Retina (tissue), 1 donor: ENCODE measurements at regions not wholly inside any gene's neighbourhood (a gene's known extent, or its start where the extent isn't known, plus 50 kb on each side); places are given as distances from the start of the nearest gene placed in this dataset.
"Not testable (repeated sequence)": the region's sequence is repeated elsewhere in the genome, so short reads cannot be mapped to it uniquely, and the experiment has no call there.

Source experiments
- DNase-seq: peaks from one replicate; pipeline ENCODE4 v3.0.0-alpha.2; 2016

GRCh38 chr6:16822975-16823717 lies 61.9 kb upstream of the ATXN1 start:
- no peak for DNase-seq

DNA sequence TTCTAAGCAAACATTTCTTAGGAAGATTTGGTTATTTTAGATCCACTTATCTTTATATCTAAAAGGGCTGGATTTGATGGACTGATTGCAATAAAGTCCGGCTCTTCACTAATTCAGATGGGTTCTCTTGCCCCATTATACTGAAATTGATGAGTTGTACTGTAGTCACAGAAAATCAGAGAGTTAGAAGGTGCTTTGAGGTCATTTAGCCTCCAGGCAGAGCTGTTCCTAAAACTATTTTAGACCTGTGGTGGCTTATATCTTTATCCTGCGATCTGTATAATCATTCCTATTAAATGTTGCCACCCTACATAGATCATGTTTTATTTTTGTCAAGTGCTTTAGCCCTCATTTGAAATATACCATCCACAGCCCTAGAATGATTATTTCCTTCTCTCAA lies 61.3 kb upstream of the ATXN1 start:
- DNase-seq = no peak

GRCh38 chr6:16821834-16822264 lies 60.6 kb upstream of the ATXN1 start:
- no peak for DNase-seq

DNA sequence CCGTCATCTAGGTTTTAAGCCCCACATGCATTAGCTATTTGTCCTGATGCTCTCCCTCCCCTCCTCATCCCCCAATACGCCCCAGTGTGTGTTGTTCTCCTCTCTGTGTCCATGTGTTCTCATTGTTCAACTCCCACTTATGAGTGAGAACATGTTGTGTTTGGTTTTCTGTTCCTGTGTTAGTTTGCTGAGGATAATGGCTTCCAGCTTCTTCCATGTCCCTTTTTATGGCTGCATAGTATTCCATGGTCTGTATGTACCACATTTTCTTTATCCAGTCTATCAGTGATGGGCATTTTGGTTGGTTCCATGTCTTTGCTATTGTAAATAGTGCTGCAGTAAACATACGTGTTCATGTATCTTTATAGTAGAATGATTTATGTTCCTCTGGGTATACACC lies 59.0 kb upstream of the ATXN1 start:
- DNase-seq = not testable (repeated sequence)

- no peak for DNase-seq
Observed at GRCh38 chr6:16819752-16820151, 58.5 kb upstream of the ATXN1 start.

GRCh38 chr6:16818992-16819626 lies 57.8 kb upstream of the ATXN1 start:
- no peak for DNase-seq

DNA sequence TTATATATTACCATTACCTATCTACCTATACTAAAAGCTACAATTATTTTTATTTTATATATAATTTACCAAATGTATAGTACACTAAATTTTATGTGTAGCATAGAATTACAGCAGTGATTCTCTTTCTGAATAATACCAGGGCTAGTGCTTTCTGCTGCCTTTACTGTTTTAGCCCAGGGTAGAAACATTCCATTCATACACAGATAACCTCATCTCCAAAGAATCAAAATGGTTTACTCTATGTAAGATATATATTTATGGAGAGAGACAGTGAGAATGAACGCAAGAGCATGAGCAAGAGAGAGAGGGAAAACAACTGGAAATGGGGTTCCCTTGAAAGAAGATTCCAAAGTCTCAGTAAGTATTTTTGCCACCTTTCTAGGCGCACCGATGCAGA lies 56.3 kb upstream of the ATXN1 start:
- DNase-seq = no peak

DNA sequence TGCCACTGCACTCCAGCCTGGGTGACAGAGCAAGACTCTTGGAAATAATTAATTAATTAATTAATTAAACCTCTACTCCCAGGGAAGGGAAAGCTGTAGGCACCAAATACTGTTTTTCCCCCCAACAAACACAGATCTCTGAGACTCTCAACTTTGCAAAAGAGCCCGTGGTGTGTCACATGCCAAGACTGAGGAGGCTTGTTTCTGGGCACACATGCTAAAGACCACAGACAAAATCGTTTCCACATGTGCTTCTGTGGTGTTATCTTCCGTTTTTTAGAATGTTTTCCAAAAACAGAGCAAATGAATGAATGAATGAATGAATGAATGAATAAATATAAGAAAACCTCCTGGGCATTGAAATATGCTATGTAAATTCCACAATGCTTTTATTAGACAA lies 55.6 kb upstream of the ATXN1 start:
- no peak for DNase-seq

GRCh38 chr6:16812993-16813392 lies 51.7 kb upstream of the ATXN1 start:
- no peak for DNase-seq

- DNase-seq = no peak
Observed at GRCh38 chr6:16811277-16811979, 50.2 kb upstream of the ATXN1 start.
